NCI-H345 treated with DMSO at 0.1 percent for 48 hours (cell line): ENCODE measurements at regions not wholly inside any gene's neighbourhood (a gene's known extent, or its start where the extent isn't known, plus 50 kb on each side); places are given as distances from the start of the nearest gene placed in this dataset.
"Not testable (repeated sequence)": the region's sequence is repeated elsewhere in the genome, so short reads cannot be mapped to it uniquely, and the experiment has no call there.

Source experiments
- DNase-seq: peaks from one replicate; lab custom pipeline; 2025; ENCODE audit not compliant: unreplicated experiment; lab: John Stamatoyannopoulos, UW

- no peak for DNase-seq
Observed at GRCh38 chr2:40690036-40690435, 238.1 kb upstream of the SLC8A1 start.

GRCh38 chr2:40690525-40690924, 238.6 kb upstream of the SLC8A1 start:
- DNase-seq, result no peak

- DNase-seq, result no peak
Observed at GRCh38 chr2:40700231-40700954, 248.5 kb upstream of the SLC8A1 start.

GRCh38 chr2:40712197-40712894, 260.5 kb upstream of the SLC8A1 start:
- DNase-seq, result not testable (repeated sequence)

- no peak for DNase-seq
Observed at GRCh38 chr2:40716879-40717278, 265.0 kb upstream of the SLC8A1 start.

GRCh38 chr2:40719414-40719813, 267.5 kb upstream of the SLC8A1 start:
- DNase-seq, result no peak

GRCh38 chr2:40721595-40721994, 269.7 kb upstream of the SLC8A1 start:
- DNase-seq, result no peak

GRCh38 chr2:40723194-40723593, 271.3 kb upstream of the SLC8A1 start:
- DNase-seq, result no peak

GRCh38 chr2:40725040-40725439, 273.1 kb upstream of the SLC8A1 start:
- no peak for DNase-seq

GRCh38 chr2:40725950-40726349, 274.1 kb upstream of the SLC8A1 start:
- no peak for DNase-seq

GRCh38 chr2:40734797-40735196, 282.9 kb upstream of the SLC8A1 start:
- DNase-seq, result no peak

- DNase-seq, result no peak
Observed at GRCh38 chr2:40737180-40737579, 285.3 kb upstream of the SLC8A1 start.

GRCh38 chr2:40740419-40740818, 288.5 kb upstream of the SLC8A1 start:
- no peak for DNase-seq

- no peak for DNase-seq
Observed at GRCh38 chr2:40741532-40741931, 289.6 kb upstream of the SLC8A1 start.

GRCh38 chr2:40746191-40746590, 294.3 kb upstream of the SLC8A1 start:
- DNase-seq, result no peak

- DNase-seq, result no peak
Observed at GRCh38 chr2:40751981-40752380, 300.1 kb upstream of the SLC8A1 start.

GRCh38 chr2:40752796-40753195, 300.9 kb upstream of the SLC8A1 start:
- no peak for DNase-seq

- no peak for DNase-seq
Observed at GRCh38 chr2:40754912-40755311, 303.0 kb upstream of the SLC8A1 start.

- no peak for DNase-seq
Observed at GRCh38 chr2:40758401-40759155, 306.7 kb upstream of the SLC8A1 start.

GRCh38 chr2:40760071-40760666, 308.3 kb upstream of the SLC8A1 start:
- peak; percentile 26 for DNase-seq

GRCh38 chr2:40773291-40773690, 321.4 kb upstream of the SLC8A1 start:
- DNase-seq, result no peak

GRCh38 chr2:40783704-40784103, 331.8 kb upstream of the SLC8A1 start:
- DNase-seq, result no peak
